DMS53 treated with DMSO at 0.1 percent for 48 hours (cell line): ENCODE measurements at regions not wholly inside any gene's neighbourhood (a gene's known extent, or its start where the extent isn't known, plus 50 kb on each side); places are given as distances from the start of the nearest gene placed in this dataset.

Source experiments
- DNase-seq: peaks from one replicate; lab custom pipeline; 2025; ENCODE audit not compliant: unreplicated experiment; lab: John Stamatoyannopoulos, UW

- DNase-seq = no peak
Measured at GRCh38 chr1:81034291-81034690, 766.4 kb upstream of the ADGRL2 start.

GRCh38 chr1:81032973-81033425 lies 767.7 kb upstream of the ADGRL2 start:
- no peak for DNase-seq

GRCh38 chr1:81032374-81032773 lies 768.4 kb upstream of the ADGRL2 start:
- DNase-seq = no peak

GRCh38 chr1:81030441-81030840 lies 770.3 kb upstream of the ADGRL2 start:
- DNase-seq = no peak

- DNase-seq = no peak
Measured at GRCh38 chr1:81029266-81029665, 771.5 kb upstream of the ADGRL2 start.

- no peak for DNase-seq
Measured at GRCh38 chr1:81023187-81023724, 777.5 kb upstream of the ADGRL2 start.

- DNase-seq = no peak
Measured at GRCh38 chr1:81021134-81021533, 779.6 kb upstream of the ADGRL2 start.

- DNase-seq = no peak
Measured at GRCh38 chr1:81020506-81020905, 780.2 kb upstream of the ADGRL2 start.

- no peak for DNase-seq
Measured at GRCh38 chr1:81010126-81010525, 790.6 kb upstream of the ADGRL2 start.

- no peak for DNase-seq
Measured at GRCh38 chr1:81008293-81008692, 792.4 kb upstream of the ADGRL2 start.

GRCh38 chr1:81007024-81007423 lies 793.7 kb upstream of the ADGRL2 start:
- DNase-seq = no peak

GRCh38 chr1:81006502-81006901 lies 794.2 kb upstream of the ADGRL2 start:
- no peak for DNase-seq

- no peak for DNase-seq
Measured at GRCh38 chr1:81004011-81004410, 796.7 kb upstream of the ADGRL2 start.

GRCh38 chr1:80994934-80995333 lies 805.8 kb upstream of the ADGRL2 start:
- no peak for DNase-seq

GRCh38 chr1:80994038-80994437 lies 806.7 kb upstream of the ADGRL2 start:
- no peak for DNase-seq

GRCh38 chr1:80993154-80993980 lies 807.4 kb upstream of the ADGRL2 start:
- DNase-seq = no peak

GRCh38 chr1:80989455-80989854 lies 811.3 kb upstream of the ADGRL2 start:
- DNase-seq = no peak

GRCh38 chr1:80988926-80989325 lies 811.8 kb upstream of the ADGRL2 start:
- no peak for DNase-seq

GRCh38 chr1:80987824-80988223 lies 812.9 kb upstream of the ADGRL2 start:
- DNase-seq = no peak

GRCh38 chr1:80987106-80987505 lies 813.6 kb upstream of the ADGRL2 start:
- DNase-seq = peak; percentile 4

GRCh38 chr1:80982831-80983230 lies 817.9 kb upstream of the ADGRL2 start:
- no peak for DNase-seq

- DNase-seq = no peak
Measured at GRCh38 chr1:80973101-80973500, 827.6 kb upstream of the ADGRL2 start.

- no peak for DNase-seq
Measured at GRCh38 chr1:80966266-80966665, 834.5 kb upstream of the ADGRL2 start.
